SU-DHL-6 (cell line): ENCODE measurements at regions not wholly inside any gene's neighbourhood (a gene's known extent, or its start where the extent isn't known, plus 50 kb on each side); places are given as distances from the start of the nearest gene placed in this dataset.

Experiments used
- H2AFZ ChIP-seq: fragments of 200-600 bp; sonication (generic); 2 replicates; pipeline ENCODE4 v1.6.1; 2014; ENCODE audit warnings: low read depth, mild to moderate bottlenecking, moderate library complexity, mixed read lengths, antibody characterized with exemption, low read length; ENCODE audit not compliant: severe bottlenecking
- H3F3A ChIP-seq: fragments of 200-600 bp; shearing (Covaris generic); 2 replicates; pipeline ENCODE4 v1.6.0; 2016; ENCODE audit warnings: antibody characterized with exemption, mild to moderate bottlenecking; ENCODE audit not compliant: insufficient read depth
- H3K27ac ChIP-seq: fragments of 200-600 bp; sonication (generic); 2 replicates; pipeline ENCODE4 v1.5.1; 2016; ENCODE audit warnings: low read depth, mild to moderate bottlenecking, low read length, moderate library complexity, mixed read lengths
- H3K27me3 ChIP-seq: fragments of 200-600 bp; sonication (generic), shearing (Covaris generic); 2 replicates; pipeline ENCODE4 v1.6.0; 2014; ENCODE audit warnings: mild to moderate bottlenecking, low read length
- H3K36me3 ChIP-seq: fragments of 200-600 bp; sonication (generic); 2 replicates; pipeline ENCODE4 v1.6.1; 2014; ENCODE audit warnings: mild to moderate bottlenecking, low read length, mixed read lengths
- H3K4me2 ChIP-seq: fragments of 300-600, 200-600 bp; shearing (Covaris generic), sonication (generic); 2 replicates; pipeline ENCODE4 v1.6.0; 2014; ENCODE audit warnings: low read length, low read depth, mild to moderate bottlenecking; ENCODE audit not compliant: poor library complexity, severe bottlenecking
- H3K4me3 ChIP-seq: fragments of 200-600 bp; sonication (generic); 2 replicates; pipeline ENCODE4 v1.5.1; 2014; ENCODE audit warnings: antibody characterized with exemption, low read length, mild to moderate bottlenecking, mixed read lengths; ENCODE audit not compliant: insufficient read depth, poor library complexity, severe bottlenecking
- H3K79me2 ChIP-seq: fragments of 200-600 bp; sonication (generic); 2 replicates; pipeline ENCODE4 v1.6.1; 2014; ENCODE audit warnings: mild to moderate bottlenecking, low read length, moderate library complexity; ENCODE audit not compliant: insufficient read depth
- H3K9ac ChIP-seq: fragments of 200-600 bp; sonication (generic); 2 replicates; pipeline ENCODE4 v1.7.0; 2014; ENCODE audit warnings: mild to moderate bottlenecking, low read length
- H3K9me2 ChIP-seq: fragments of 200-600 bp; sonication (generic); replicated peaks from 2 replicates; pipeline ENCODE4 v1.6.1; 2014; ENCODE audit warnings: low read length; ENCODE audit not compliant: insufficient read depth
- H3K9me3 ChIP-seq: fragments of 200-600 bp; sonication (generic); 2 replicates; pipeline ENCODE4 v1.6.1; 2014; ENCODE audit warnings: low read length, mixed read lengths; ENCODE audit not compliant: insufficient read depth
- H4K20me1 ChIP-seq: fragments of 200-600 bp; sonication (generic); 2 replicates; pipeline ENCODE4 v1.6.1; 2014; ENCODE audit warnings: low read depth, mild to moderate bottlenecking, antibody characterized with exemption, low read length, moderate library complexity, mixed read lengths
- EZH2phosphoT487 ChIP-seq: fragments of 200-600 bp; sonication (generic), shearing (Covaris generic); conservative IDR thresholded peaks from 2 replicates; pipeline ENCODE4 v1.6.1; 2018; ENCODE audit warnings: mild to moderate bottlenecking, antibody characterized with exemption, low read length, moderate library complexity, mixed read lengths
- TF ChIP-seq, protein P1 (sequence below): fragments of 200-600 bp; sonication (generic); IDR thresholded peaks from one replicate; pipeline ENCODE4 v1.5.1; 2017; ENCODE audit warnings: antibody characterized with exemption, mild to moderate bottlenecking, low read length, moderate library complexity; ENCODE audit not compliant: insufficient read depth, poor library complexity, severe bottlenecking

DNA sequence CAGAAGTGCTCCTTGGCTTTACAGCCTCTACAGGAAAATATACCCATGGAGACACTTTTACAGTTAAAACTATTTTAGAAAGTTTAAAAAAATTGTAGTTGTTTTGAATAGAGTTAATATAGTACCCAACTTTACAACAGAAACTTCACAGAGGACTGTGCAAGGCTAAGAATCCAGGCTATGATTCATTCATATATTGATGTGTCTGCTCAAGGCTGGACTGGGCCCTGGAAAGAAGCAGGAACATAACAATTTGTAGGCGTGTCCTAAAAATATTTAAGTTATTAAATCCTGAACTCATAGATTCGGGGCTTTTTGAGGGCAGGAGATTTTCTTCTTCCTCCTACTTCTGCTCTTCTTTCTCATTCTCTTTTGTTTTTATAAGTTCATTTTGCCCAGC, 291.5 kb upstream of the CCDC179 start:
- Histone ChIP-seq H3K4me2 (no peak overlapping the region), H3K27me3 (no peaks in the 10 kb centered on the region)

DNA sequence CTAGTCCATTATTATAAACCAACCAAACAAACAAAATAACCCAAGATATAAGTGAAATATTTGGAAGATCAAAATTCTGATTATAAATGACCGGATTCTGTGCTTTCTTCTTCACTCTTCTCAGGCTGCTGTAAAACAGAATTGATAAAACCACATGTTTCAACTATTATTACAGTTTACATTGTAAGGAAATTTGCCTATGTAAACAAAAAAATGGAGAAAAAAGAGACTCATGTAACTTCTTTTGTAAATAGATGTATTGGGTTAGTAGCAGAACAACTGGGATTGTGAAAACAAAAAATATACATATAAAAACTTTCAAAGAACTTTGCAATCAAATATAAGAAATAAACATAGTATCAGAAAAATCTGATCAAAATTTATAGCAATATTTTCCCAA, 295.2 kb upstream of the CCDC179 start:
- Histone ChIP-seq H4K20me1 (no peaks in the 10 kb centered on the region), H3K36me3 (no peaks in the 10 kb centered on the region), H3K27me3 (no peaks in the 10 kb centered on the region), H3K4me2 (no peak overlapping the region), H3K9ac (no peak overlapping the region), H3K9me2 (0 out of 2 replicates have a peak, but pooled peaks cover 3% of the 10 kb centered on the region), H3K79me2 (no peaks in the 10 kb centered on the region), H3K4me3 (no peak overlapping the region), H3F3A (no peaks in the 10 kb centered on the region), H3K9me3 (0 out of 2 replicates have a peak, but pooled peaks cover 4% of the 10 kb centered on the region), H2AFZ (no peak overlapping the region), H3K27ac (no peak overlapping the region)
- no peak for TF ChIP-seq EZH2phosphoT487
- TF ChIP-seq, protein P1, sequence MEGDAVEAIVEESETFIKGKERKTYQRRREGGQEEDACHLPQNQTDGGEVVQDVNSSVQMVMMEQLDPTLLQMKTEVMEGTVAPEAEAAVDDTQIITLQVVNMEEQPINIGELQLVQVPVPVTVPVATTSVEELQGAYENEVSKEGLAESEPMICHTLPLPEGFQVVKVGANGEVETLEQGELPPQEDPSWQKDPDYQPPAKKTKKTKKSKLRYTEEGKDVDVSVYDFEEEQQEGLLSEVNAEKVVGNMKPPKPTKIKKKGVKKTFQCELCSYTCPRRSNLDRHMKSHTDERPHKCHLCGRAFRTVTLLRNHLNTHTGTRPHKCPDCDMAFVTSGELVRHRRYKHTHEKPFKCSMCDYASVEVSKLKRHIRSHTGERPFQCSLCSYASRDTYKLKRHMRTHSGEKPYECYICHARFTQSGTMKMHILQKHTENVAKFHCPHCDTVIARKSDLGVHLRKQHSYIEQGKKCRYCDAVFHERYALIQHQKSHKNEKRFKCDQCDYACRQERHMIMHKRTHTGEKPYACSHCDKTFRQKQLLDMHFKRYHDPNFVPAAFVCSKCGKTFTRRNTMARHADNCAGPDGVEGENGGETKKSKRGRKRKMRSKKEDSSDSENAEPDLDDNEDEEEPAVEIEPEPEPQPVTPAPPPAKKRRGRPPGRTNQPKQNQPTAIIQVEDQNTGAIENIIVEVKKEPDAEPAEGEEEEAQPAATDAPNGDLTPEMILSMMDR = no peak

More for the DNA sequence above, 291.5 kb upstream of the CCDC179 start:
- H2AFZ ChIP-seq = no peak overlapping the region
- no peaks in the 10 kb centered on the region for H3K9me2 ChIP-seq
- H4K20me1 ChIP-seq = no peaks in the 10 kb centered on the region
- no peaks in the 10 kb centered on the region for H3K9me3 ChIP-seq
- no peaks in the 10 kb centered on the region for H3K79me2 ChIP-seq
- H3K27ac ChIP-seq = no peak overlapping the region
- no peaks in the 10 kb centered on the region for H3F3A ChIP-seq
- TF ChIP-seq, protein P1 = no peak
- TF ChIP-seq EZH2phosphoT487 = no peak
- H3K9ac ChIP-seq = no peak overlapping the region
- H3K4me3 ChIP-seq = no peak overlapping the region
- no peaks in the 10 kb centered on the region for H3K36me3 ChIP-seq

DNA sequence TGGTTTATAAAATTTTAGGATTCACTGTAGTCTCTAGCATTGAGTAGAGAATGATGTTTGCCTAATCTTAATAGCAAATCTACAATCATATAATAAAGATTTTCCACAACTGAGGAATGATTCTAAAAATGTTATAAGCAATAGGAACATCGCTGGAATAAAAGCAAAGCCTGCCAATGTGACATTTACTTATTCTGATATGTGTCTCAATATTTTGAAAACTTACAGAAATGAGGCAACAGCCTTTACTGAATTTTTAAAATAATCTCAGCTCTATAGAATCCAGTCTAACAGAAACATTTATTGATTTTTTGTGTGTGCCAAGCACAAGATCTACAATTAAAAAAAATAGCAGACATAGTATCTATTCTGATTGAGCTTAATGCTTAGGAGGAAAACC, 303.7 kb upstream of the CCDC179 start:
- no peak overlapping the region for H3K4me2 ChIP-seq
- H3K36me3 ChIP-seq = no peaks in the 10 kb centered on the region
- H3K79me2 ChIP-seq = no peaks in the 10 kb centered on the region
- H3K9ac ChIP-seq = no peak overlapping the region
- no peaks in the 10 kb centered on the region for H4K20me1 ChIP-seq
- H3K27me3 ChIP-seq = no peaks in the 10 kb centered on the region
- no peak overlapping the region for H3K27ac ChIP-seq
- no peaks in the 10 kb centered on the region for H3F3A ChIP-seq
- no peak overlapping the region for H2AFZ ChIP-seq
- no peak overlapping the region for H3K4me3 ChIP-seq
- H3K9me3 ChIP-seq = no peaks in the 10 kb centered on the region
- TF ChIP-seq EZH2phosphoT487 = no peak
- TF ChIP-seq, protein P1 = no peak
- H3K9me2 ChIP-seq = 0 out of 2 replicates have a peak, but pooled peaks cover 3% of the 10 kb centered on the region
